Effector memory CD4-positive, alpha-beta T cell (primary cell): ENCODE measurements at regions not wholly inside any gene's neighbourhood (a gene's known extent, or its start where the extent isn't known, plus 50 kb on each side); places are given as distances from the start of the nearest gene placed in this dataset.
"Not testable (repeated sequence)": the region's sequence is repeated elsewhere in the genome, so short reads cannot be mapped to it uniquely, and the experiment has no call there.

Experiments
- DNase-seq, 3 donors: peaks; one replicate each; pipeline ENCODE4 v3.0.0-alpha.2; 2020
- H3K27ac ChIP-seq: 2 replicates; pipeline ENCODE4 v1.7.0; 2013; ENCODE audit warnings: mild to moderate bottlenecking, low read length, moderate library complexity; ENCODE audit not compliant: insufficient read depth, poor library complexity, severe bottlenecking
- H3K27me3 ChIP-seq: replicated peaks from 2 replicates; pipeline ENCODE4 v1.7.0; 2013; ENCODE audit warnings: mild to moderate bottlenecking, low read length; ENCODE audit not compliant: insufficient read depth, control insufficient read depth, poor library complexity, severe bottlenecking
- H3K36me3 ChIP-seq: 2 replicates; pipeline ENCODE4 v1.7.0; 2013; ENCODE audit warnings: mild to moderate bottlenecking, low read length, moderate library complexity; ENCODE audit not compliant: control insufficient read depth, insufficient read depth
- H3K4me1 ChIP-seq: 2 replicates; pipeline ENCODE4 v1.7.0; 2013; ENCODE audit warnings: low read length, mild to moderate bottlenecking; ENCODE audit not compliant: control insufficient read depth, insufficient read depth, poor library complexity, severe bottlenecking
- H3K4me3 ChIP-seq: 2 replicates; pipeline ENCODE4 v1.7.0; 2013; ENCODE audit warnings: low read length, low read depth, mild to moderate bottlenecking; ENCODE audit not compliant: insufficient read depth, poor library complexity, severe bottlenecking
- H3K9me3 ChIP-seq: 2 replicates; pipeline ENCODE4 v1.7.0; 2013; ENCODE audit warnings: mild to moderate bottlenecking, low read length, moderate library complexity; ENCODE audit not compliant: control insufficient read depth

DNA sequence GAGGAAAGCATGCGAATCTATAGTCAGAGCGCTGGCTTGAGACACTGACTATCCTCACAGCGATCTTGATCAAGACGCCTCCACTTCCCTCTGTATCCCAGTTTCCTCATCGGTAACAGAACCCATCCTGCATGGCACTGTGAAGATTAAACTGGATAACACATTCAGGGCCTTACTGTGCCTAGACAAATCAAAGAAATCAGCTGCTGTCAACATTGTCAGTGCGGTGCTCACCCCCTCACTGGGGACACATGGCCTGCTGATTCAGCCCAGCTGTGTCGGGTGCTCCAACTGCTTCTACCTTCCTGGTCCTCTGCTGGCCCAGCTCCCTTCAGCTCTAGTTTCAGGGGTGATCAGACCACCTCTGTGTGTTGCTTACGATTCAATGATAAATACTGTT is 268.6 kb upstream of the AGAP1 start:
- H3K9me3 ChIP-seq, result no peaks in the 10 kb centered on the region
- H3K27ac ChIP-seq, result no peak overlapping the region
- no peaks in the 10 kb centered on the region for H3K4me1 ChIP-seq
- no peaks in the 10 kb centered on the region for H3K27me3 ChIP-seq
- no peak overlapping the region for H3K4me3 ChIP-seq
- H3K36me3 ChIP-seq, result no peaks in the 10 kb centered on the region
- no peak for DNase-seq

DNA sequence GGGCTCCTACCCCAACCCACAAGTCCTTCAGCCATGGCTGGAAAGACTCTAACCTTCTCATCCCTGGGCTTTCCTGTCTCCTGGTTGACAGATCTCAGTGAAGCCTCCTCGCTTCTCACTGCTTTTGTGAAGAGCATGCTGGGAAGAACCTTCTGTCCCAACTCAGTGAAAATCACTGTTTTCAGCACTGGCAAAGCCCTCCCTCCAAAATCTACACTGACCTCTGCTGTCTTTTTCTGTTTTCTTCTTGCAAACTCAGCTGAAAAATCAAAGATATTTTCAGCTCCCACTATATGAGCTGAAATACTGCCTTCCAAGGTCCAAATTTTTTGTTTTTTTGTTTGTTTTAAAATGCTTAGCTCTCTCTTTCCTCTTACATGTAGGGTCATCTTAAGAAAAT is 266.3 kb upstream of the AGAP1 start:
- H3K36me3 ChIP-seq, result no peaks in the 10 kb centered on the region
- H3K9me3 ChIP-seq, result no peaks in the 10 kb centered on the region
- no peak overlapping the region for H3K27ac ChIP-seq
- no peaks in the 10 kb centered on the region for H3K27me3 ChIP-seq
- H3K4me1 ChIP-seq, result no peaks in the 10 kb centered on the region
- DNase-seq, result no peak
- H3K4me3 ChIP-seq, result no peak overlapping the region

DNA sequence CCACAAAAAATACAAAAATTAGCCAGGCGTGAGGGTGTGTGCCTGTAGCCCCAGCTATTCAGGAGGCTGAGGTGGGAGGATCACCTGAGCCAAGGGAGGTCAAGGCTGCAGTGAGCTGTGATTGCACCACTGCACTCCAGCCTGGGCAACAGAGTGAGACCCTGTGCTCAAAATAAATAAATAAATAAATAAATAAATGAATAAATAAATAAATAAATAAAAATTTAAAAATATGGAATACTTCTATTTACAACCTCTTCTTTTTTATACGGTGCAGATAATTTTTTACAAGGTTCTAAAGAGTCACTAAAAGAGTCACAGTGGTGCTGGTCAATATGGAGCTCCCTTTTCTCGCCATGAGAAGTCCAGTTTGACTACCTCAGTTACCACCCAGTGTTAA is 265.4 kb upstream of the AGAP1 start:
- not testable (repeated sequence) for H3K4me1 ChIP-seq, H3K9me3 ChIP-seq, H3K4me3 ChIP-seq, H3K27ac ChIP-seq, H3K36me3 ChIP-seq, DNase-seq, H3K27me3 ChIP-seq

DNA sequence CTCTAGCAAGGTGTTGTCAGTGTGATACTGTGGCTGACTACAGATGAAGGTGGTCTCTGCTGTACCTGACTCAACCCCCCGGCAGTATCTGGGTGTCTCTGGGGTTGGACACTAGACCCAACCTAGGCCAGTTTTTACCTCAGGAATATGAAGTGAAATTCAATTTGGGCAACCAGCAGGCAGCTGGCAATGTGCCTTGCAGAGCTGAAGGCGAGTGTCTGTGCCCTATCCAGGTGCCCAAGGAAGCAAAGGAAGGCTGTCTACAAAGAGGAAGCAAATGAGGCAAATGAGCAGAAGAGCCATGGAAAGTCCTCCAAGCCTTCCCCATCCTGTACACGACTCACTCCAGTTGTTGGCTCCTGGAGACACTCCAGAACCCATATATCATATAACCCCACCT is 264.6 kb upstream of the AGAP1 start:
- Histone ChIP-seq H3K27me3 (no peaks in the 10 kb centered on the region), H3K9me3 (no peaks in the 10 kb centered on the region), H3K4me1 (no peaks in the 10 kb centered on the region), H3K4me3 (no peak overlapping the region), H3K27ac (no peak overlapping the region), H3K36me3 (no peaks in the 10 kb centered on the region)
- no peak for DNase-seq

DNA sequence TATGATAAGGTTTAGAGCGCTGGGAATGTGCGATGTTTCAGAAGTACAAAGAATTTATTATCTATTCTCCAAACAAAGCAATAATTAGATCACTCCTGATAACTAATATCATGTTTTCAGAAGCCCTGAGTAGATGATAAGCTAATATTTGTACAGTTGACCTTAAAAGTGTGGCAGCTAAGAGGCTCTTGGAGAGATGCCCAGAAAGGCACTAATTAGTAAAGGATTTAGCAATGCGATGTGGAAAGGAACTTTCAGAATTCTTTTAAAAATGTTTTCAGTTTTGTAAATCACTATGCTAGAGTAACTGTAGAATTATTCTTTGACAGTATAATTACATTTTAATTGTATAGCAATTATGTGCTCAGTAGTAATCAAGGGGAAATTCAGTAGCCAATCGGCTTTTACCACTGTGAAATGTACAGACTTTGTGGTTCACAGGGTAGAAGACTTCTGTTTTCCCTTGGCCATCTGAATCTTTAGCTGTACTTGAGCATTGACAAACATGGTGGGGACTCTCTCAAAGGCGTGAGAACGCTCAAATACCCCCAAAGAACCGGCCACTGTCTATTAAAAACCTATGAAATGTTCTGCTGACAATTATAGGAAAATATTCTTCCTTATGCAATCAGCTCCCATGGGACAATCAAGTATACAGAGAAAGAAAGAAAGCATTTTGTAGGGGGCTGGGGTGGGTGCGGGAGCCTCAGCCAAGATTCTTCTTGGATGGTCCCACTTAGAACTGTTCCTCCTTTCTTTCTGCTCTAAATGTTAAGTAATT is 262.8 kb upstream of the AGAP1 start:
- H3K9me3 ChIP-seq, result no peaks in the 10 kb centered on the region
- H3K36me3 ChIP-seq, result no peaks in the 10 kb centered on the region
- no peaks in the 10 kb centered on the region for H3K27me3 ChIP-seq
- no peaks in the 10 kb centered on the region for H3K4me1 ChIP-seq
- H3K27ac ChIP-seq, result no peak overlapping the region
- no peak overlapping the region for H3K4me3 ChIP-seq
- no peak for DNase-seq

- Histone ChIP-seq H3K4me3 (no peak overlapping the region), H3K4me1 (no peaks in the 10 kb centered on the region), H3K9me3 (no peaks in the 10 kb centered on the region), H3K27ac (no peak overlapping the region), H3K36me3 (no peaks in the 10 kb centered on the region), H3K27me3 (no peaks in the 10 kb centered on the region)
- no peak for DNase-seq
Observed at GRCh38 chr2:235232449-235233433, 261.1 kb upstream of the AGAP1 start.

DNA sequence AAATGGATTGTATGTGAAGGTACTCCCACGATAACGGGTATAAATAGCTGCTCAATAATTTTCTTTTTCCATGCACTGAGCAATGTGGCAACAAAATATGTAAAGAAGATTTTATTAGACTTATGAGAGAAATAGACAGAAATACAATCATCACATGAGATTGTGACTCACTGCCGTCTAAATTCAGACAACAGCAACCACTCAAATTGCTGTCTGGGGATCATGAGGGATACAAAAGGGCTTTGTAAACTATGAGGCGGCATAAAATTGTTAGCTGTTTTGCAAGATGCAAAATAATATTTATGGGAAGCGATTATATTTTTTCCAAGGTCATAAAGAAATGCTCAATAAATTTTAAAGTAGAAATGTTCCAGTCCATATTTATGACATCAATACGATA is 259.1 kb upstream of the AGAP1 start:
- H3K9me3 ChIP-seq, result no peaks in the 10 kb centered on the region
- no peaks in the 10 kb centered on the region for H3K36me3 ChIP-seq
- no peaks in the 10 kb centered on the region for H3K4me1 ChIP-seq
- H3K4me3 ChIP-seq, result no peak overlapping the region
- no peaks in the 10 kb centered on the region for H3K27me3 ChIP-seq
- DNase-seq, result no peak
- H3K27ac ChIP-seq, result no peak overlapping the region

DNA sequence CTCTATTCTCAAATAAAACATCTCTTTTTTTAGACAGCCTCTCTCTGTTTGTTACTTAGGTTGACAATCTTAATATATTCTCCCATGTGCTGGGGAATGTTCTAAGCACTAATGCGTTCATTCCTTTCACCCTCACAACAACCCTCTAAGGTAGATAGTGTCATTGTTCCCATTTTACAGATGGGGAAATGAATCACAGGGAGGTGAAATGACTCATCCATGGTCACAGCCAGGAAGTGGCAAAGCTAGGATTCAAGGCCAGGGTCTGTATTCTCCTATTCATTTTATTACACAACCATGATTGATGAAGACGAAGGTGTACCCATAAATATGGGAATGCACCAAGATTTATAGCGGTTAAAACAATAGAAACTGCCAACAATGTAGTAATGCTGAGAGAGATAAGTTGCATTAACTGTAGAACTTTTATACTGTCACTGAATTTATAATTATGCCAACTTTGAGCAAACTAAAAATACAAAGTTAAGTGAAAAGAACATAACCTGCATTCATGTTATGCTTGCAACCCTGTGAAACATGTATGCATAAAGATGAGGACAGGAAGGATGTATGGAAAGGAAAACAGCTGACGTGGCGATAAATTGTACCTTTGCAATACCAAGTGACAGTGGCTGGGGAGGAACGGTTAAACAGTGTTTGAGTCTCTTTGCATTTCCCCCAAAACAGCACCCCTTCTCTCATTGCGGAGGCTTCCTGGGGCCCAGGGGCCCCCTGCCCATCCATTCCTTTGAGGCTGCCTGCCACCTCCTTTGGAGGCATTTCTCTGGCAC is 257.7 kb upstream of the AGAP1 start:
- Histone ChIP-seq H3K27ac (no peak overlapping the region), H3K36me3 (no peaks in the 10 kb centered on the region), H3K27me3 (no peaks in the 10 kb centered on the region), H3K4me1 (no peaks in the 10 kb centered on the region), H3K4me3 (no peak overlapping the region), H3K9me3 (no peaks in the 10 kb centered on the region)
- DNase-seq, result no peak

DNA sequence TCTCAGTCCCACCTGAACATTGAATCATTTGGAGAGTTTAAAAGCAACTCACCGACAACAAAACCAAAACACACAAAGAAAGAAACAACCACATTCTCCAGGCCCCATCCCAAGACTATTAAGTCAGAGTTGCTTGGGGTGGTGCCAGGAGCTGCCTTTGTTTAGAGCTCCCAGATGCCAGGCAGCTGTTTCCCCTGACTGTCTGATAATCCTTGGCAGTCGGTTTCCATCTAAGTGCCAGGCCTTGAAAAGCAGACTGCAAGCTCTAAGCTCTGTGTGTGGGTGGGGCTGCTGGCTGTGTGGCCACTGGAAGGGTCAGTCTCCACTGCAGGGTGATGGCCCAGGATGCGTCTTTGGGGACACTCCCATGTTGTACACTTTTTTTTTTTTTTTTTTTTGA is 255.3 kb upstream of the AGAP1 start:
- DNase-seq, result no peak
- no peaks in the 10 kb centered on the region for H3K27me3 ChIP-seq

More for the DNA sequence above, 255.3 kb upstream of the AGAP1 start:
- Histone ChIP-seq H3K36me3 (no peaks in the 10 kb centered on the region), H3K9me3 (no peaks in the 10 kb centered on the region), H3K4me3 (no peak overlapping the region), H3K4me1 (no peaks in the 10 kb centered on the region), H3K27ac (no peak overlapping the region)
